HG02884 (cell line): ENCODE measurements at regions not wholly inside any gene's neighbourhood (a gene's known extent, or its start where the extent isn't known, plus 50 kb on each side); places are given as distances from the start of the nearest gene placed in this dataset.
"Not testable (repeated sequence)": the region's sequence is repeated elsewhere in the genome, so short reads cannot be mapped to it uniquely, and the experiment has no call there.

ENCODE experiments used
- ATAC-seq: cut with Tn5 transposase; IDR thresholded peaks from one replicate; pipeline ENCODE4 v1.9.1; 2021; ENCODE audit warnings: mild to moderate bottlenecking, moderate library complexity; ENCODE audit not compliant: unreplicated experiment

GRCh38 chr9:102035929-102036328 is 297.5 kb upstream of the GRIN3A start:
- peak; percentile 80 for ATAC-seq

GRCh38 chr9:102032614-102033013 is 294.2 kb upstream of the GRIN3A start:
- ATAC-seq = no peak

DNA sequence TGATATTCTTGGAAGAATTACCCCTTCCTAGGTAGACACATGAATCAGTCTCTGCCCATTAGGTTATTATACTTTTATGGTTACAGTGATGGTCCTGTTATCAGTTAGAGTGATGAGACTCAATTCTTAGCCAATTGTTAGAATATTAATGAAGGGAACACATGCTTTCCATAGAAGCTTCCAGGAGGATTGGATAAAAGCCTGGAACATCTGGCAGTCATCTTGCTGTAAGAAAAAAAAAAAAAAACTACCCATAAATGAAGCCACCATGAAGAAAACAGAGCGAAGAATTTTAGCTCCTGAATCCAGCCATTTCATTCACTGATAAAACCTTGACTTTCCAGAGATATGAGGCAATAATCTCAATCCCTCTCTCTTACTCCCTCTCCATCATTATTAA is 262.5 kb upstream of the GRIN3A start:
- ATAC-seq = no peak

GRCh38 chr9:101999441-101999840 is 261.0 kb upstream of the GRIN3A start:
- no peak for ATAC-seq

GRCh38 chr9:101995231-101995630 is 256.8 kb upstream of the GRIN3A start:
- no peak for ATAC-seq

DNA sequence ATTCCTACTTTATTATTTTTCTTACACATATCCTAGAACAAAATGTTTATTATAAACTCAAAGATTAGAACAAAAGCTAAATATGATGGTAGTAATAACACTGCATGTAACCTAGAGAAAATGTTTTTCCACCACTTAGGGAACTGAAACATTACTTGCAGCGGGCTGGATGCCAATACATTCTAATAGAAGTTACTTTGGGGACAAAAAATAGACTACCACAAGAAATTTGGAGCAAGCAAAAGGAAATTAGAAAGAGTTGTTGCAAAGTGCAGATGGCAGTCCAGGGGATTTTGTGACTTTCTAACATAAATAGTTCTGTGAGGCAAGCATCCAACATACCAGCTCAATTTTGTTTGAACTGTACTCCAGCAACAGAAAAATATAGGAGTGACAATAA is 255.3 kb upstream of the GRIN3A start:
- ATAC-seq = no peak

- ATAC-seq = no peak
These were observed 253.5 kb upstream of the GRIN3A start for GRCh38 chr9:101991926-101992325.

- ATAC-seq = peak; percentile 83
These were observed 239.3 kb upstream of the GRIN3A start for GRCh38 chr9:101977614-101978210.

GRCh38 chr9:101970609-101971008 is 232.2 kb upstream of the GRIN3A start:
- ATAC-seq = no peak

DNA sequence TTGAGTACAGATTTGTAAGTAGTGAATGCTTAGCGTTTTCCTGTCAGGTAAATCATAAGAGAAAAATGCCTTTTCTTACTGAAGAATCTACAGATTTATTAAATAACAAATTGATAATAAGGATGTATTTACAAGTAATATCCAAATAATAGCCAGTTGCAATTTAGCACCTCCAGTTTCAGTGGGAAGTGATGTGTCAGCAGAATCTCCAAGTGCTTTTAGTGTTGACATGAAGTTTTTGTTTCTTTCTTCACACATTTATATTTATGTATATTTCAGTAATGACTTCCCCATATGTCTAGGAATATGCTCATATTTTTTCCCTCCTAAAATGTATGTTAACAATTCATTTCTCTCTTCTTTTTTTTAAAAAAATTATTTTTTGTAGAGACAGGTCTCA is 229.9 kb upstream of the GRIN3A start:
- no peak for ATAC-seq

DNA sequence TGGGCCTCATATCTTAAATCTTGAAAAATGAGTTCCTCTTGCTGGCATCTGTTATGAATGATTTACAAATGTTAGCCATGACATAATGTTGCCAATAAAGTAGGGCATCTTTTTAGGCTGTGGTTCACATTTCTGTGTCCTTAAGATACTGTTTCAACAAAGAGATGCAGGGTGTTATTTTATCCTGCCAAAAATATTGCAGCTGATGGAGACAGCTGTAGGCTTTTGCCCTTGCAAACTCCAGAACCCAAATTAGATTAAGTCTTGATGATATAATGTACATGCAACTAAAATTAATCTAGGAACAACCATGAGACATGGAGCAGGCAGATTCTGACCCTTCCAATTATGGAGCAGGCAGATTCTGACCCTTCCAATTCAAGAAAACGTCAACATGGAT is 228.2 kb upstream of the GRIN3A start:
- ATAC-seq = no peak

GRCh38 chr9:101957705-101958104 is 219.3 kb upstream of the GRIN3A start:
- no peak for ATAC-seq

DNA sequence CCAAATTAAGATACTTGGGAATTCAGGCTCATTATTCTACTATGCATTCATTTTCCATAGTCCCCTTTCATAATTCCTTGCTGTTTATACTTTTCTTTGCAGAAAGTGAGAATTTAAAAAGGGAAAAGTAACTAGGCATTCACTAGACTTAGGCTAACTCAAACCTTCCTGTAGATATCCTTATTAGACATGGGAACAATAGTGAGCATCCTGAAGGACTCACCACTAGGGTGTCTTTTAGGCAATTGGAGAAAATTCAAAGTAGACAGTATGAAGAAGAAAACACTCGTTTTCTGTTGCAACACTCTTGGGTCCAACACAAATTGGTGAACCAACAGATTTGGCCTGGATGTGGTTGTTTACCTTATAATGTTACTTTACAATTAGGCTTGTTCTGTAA is 213.2 kb upstream of the GRIN3A start:
- ATAC-seq = no peak

GRCh38 chr9:101931756-101932155 is 193.3 kb upstream of the GRIN3A start:
- no peak for ATAC-seq

DNA sequence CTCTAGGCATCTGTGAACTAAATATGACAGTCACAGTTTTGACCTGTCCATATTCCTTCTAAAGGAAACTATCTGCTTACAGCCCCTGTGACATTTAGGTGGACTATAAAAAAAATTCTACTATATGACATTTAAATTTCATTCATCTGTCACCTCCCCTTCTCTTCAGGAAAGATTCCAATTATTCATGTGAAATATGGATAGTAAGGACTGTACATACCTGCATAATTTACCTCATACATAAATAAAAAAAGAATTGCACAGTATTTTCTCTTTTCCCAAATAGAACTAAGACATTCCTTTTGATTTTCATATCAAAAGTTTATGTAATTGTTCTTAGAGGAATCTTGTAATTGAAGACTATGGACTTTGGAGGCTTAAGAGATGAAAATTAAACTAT is 192.3 kb upstream of the GRIN3A start:
- ATAC-seq = no peak

DNA sequence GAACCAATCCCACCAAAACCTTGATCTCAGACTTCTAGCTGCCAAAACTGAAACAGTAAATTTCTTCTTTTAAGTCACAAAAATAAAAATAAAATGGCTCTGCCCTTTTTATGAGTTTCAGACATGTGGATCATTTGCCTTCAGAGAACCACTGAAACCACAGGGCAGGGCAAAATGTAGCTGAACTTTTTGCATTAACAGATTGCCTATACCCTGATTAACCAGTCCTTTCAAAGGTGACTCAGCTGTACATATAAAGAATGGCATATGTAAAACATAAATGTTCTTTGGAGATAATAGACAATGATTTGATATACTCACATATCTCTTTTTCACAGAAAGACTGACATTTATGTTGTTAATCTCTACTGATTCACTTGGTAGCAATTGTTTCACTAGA is 187.1 kb upstream of the GRIN3A start:
- ATAC-seq = no peak

DNA sequence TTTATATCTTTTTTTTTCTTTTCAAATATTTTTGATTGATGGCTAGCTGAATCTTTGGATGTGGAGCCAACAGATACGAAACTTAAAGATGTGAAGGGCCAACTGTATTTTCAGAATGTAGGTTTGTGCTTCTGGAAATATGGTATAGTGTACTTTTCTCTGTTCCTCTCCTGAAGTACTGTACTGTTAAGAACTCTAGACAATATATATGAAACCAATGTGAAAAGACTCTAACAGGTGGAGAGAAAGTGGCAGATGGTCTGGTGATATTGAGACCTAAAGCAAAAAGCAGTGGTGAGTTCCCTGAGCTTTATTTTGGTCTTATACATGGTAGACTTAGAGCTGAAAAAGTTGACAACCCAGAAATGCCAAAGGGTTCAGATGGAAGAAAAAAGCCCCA is 185.0 kb upstream of the GRIN3A start:
- ATAC-seq = no peak

GRCh38 chr9:101916948-101917347 is 178.5 kb upstream of the GRIN3A start:
- not testable (repeated sequence) for ATAC-seq

DNA sequence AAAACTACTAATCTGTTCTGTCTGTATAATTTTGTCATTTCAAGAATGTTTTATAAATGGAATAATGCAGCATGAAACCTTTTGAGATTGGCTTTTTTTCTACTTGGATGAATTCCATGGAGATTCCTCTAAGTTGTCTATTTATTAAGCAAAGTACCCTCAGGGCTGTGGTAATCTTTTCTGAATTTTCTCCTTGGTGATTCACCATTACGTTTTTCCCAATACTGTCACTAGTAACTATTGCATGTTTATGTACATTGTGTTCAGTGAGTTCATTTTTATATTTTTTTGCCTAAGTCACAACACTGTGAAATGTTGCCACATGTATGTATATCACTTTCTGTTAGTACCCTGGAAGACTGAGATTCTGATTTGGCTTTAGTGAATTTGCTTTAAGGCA is 177.0 kb upstream of the GRIN3A start:
- ATAC-seq = no peak

- ATAC-seq = no peak
These were observed 174.3 kb upstream of the GRIN3A start for GRCh38 chr9:101912698-101913097.

DNA sequence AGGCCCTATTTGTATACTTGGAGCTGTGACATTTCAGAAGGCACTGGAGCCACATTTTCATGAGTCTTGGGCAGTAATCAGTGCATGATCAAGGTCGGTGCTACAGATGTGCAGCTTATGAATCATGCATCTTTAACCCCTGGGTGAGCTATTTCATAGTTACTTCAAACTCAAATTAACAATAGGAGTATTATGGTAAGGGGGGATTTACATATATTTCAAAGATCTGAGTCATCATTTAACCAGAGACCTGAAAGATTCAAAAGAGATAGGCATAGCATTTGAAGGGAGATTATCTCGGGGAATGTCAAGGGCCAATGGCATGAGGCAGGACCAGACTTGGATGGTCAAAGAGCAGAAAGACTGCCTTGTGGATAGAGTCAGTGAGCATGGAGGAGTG is 169.0 kb upstream of the GRIN3A start:
- no peak for ATAC-seq

- ATAC-seq = no peak
These were observed 166.4 kb upstream of the GRIN3A start for GRCh38 chr9:101904845-101905244.

GRCh38 chr9:101902051-101902450 is 163.6 kb upstream of the GRIN3A start:
- ATAC-seq = no peak

GRCh38 chr9:101897196-101897595 is 158.7 kb upstream of the GRIN3A start:
- ATAC-seq = no peak
